ENCODE measurements at regions not wholly inside any gene's neighbourhood (a gene's known extent, or its start where the extent isn't known, plus 50 kb on each side); places are given as distances from the start of the nearest gene placed in this dataset.

DNA sequence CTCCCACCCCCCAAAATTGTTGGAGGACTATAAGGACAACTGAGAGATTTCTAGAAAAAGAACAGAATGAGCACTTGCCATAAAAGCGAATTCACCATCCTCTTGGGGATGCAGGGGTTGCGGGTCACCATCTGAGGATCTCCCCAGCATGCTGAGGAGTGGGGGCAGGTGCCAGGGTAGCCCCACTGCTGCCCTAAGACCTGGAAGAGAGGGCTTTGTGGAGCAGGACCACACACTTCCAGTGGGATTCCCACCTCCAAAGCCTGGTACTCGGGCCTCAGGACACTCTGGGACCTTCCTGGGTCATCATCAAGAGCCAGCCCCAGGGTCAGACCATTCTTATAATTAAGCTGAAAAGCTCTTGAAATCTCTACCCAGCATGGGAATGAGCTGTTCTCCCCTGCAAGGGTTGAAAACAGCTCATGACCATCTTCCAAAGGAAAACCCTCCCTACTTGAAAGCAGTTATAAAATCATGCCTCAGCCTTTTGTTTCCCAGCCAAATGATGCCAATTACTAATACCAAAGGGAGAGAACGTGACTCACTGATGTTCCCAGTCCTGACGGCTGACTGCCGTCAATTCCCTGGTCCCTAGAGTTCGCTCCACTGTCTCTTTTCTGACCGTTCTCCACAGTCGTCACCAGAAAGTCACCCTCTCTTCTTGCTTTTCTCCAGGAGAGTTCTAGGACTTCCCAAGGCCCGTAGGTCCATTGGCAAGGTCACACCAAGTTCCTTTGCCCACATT, 76.8 kb upstream of the CREB3L1 start:
- intact Hi-C loops (cut with micrococcal nuclease): no loop called here
- Mint-ChIP-seq H3K4me1 (no peaks in the 10 kb centered on the region), H3K27me3 (peaks cover 39% of the 10 kb centered on the region), H3K27ac (no peak overlapping the region), H3K9me3 (no peaks in the 10 kb centered on the region), H3K36me3 (ENCODE audit: low read depth) (no peaks in the 10 kb centered on the region), H3K4me3 (no peak overlapping the region)
- DNase-seq: no peak
- TF ChIP-seq, protein P1, sequence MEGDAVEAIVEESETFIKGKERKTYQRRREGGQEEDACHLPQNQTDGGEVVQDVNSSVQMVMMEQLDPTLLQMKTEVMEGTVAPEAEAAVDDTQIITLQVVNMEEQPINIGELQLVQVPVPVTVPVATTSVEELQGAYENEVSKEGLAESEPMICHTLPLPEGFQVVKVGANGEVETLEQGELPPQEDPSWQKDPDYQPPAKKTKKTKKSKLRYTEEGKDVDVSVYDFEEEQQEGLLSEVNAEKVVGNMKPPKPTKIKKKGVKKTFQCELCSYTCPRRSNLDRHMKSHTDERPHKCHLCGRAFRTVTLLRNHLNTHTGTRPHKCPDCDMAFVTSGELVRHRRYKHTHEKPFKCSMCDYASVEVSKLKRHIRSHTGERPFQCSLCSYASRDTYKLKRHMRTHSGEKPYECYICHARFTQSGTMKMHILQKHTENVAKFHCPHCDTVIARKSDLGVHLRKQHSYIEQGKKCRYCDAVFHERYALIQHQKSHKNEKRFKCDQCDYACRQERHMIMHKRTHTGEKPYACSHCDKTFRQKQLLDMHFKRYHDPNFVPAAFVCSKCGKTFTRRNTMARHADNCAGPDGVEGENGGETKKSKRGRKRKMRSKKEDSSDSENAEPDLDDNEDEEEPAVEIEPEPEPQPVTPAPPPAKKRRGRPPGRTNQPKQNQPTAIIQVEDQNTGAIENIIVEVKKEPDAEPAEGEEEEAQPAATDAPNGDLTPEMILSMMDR (IDR thresholded peaks at IDR 0.05): no peak
- ATAC-seq (ENCODE audit: low read depth): no peak
- CTCF ChIA-PET: no interaction called here
- POLR2A ChIA-PET: no interaction called here

DNA sequence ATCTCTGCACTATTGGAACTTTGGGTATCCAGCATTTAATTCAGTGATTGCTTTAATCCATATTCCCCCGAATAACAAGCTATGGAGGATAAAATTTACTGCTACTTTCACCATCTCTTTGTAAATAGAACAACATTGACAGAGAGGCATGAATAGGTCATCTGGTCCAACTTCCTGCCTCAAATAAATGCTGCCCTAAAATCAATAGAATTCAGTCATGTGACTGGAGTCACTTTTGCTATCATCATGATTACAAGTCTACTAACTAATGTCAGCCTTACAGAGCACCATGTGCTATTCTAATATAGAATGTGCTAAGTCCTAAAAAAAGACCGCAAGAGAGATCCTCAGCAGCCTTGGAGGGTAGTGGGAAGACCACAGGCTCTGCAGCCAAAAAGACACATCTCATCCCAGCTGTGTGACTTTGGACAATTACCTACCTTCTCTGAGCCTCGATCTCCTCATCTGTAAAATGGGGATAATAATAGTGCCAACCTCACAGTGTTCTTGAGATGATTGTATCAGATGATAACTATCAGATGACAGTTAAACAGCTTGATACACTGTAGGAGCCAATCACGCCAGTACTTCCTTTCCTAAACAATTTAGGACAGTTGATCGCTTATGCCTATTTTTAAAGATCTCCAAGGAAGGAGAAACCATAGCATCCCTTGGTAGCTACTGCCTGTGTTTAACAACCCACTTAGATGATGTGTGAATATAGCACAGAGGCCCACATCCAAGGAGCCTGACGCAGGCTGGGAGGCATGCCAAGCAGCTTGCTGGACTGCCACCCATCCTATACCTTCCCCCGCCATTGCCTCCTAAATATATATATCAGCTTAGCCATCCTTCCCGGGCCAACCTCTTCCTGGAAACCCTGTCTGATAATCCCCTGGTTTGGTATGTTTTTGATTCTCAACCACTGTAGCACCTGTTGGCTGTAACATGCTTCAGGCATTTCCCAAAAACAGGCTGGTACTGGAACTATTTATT, 77.3 kb upstream of the PHF21A start:
- intact Hi-C loops (cut with micrococcal nuclease): no loop called here
- Mint-ChIP-seq H3K9me3 (no peaks in the 10 kb centered on the region), H3K27ac (no peak overlapping the region), H3K4me3 (no peak overlapping the region), H3K36me3 (ENCODE audit: low read depth) (no peaks in the 10 kb centered on the region), H3K4me1 (no peaks in the 10 kb centered on the region), H3K27me3 (peaks cover 38% of the 10 kb centered on the region)
- ChIA-PET POLR2A (no interaction called here), CTCF (no interaction called here)
- no peak for DNase-seq
- ATAC-seq (ENCODE audit: low read depth): no peak
- TF ChIP-seq, protein P1 (IDR thresholded peaks at IDR 0.05): no peak

GRCh38 chr11:46197421-46197820, 76.2 kb upstream of the PHF21A start:
- peaks cover 34% of the 10 kb centered on the region for H3K27me3 Mint-ChIP-seq
- H3K4me1 Mint-ChIP-seq: no peaks in the 10 kb centered on the region
- intact Hi-C loops (cut with micrococcal nuclease): no loop called here
- ChIA-PET POLR2A (no interaction called here), CTCF (no interaction called here)
- DNase-seq (no peak), ATAC-seq (ENCODE audit: low read depth) (no peak)
- no peak overlapping the region for H3K4me3 Mint-ChIP-seq
- TF ChIP-seq, protein P1 (IDR thresholded peaks at IDR 0.05): no peak
- H3K36me3 Mint-ChIP-seq (ENCODE audit: low read depth): no peaks in the 10 kb centered on the region
- no peaks in the 10 kb centered on the region for H3K9me3 Mint-ChIP-seq
- H3K27ac Mint-ChIP-seq: no peak overlapping the region

GRCh38 chr11:46188017-46188416, 66.8 kb upstream of the PHF21A start:
- no peak for ATAC-seq (ENCODE audit: low read depth)
- peaks cover 8% of the 10 kb centered on the region for H3K9me3 Mint-ChIP-seq
- TF ChIP-seq, protein P1 (IDR thresholded peaks at IDR 0.05): no peak
- H3K27me3 Mint-ChIP-seq: peaks cover 23% of the 10 kb centered on the region
- intact Hi-C loops (cut with micrococcal nuclease): no loop called here
- no peak overlapping the region for H3K27ac Mint-ChIP-seq
- CTCF ChIA-PET: no interaction called here
- no peak overlapping the region for H3K4me3 Mint-ChIP-seq
- no peaks in the 10 kb centered on the region for H3K4me1 Mint-ChIP-seq
- DNase-seq: no peak
- POLR2A ChIA-PET: no interaction called here
- H3K36me3 Mint-ChIP-seq (ENCODE audit: low read depth): no peaks in the 10 kb centered on the region

DNA sequence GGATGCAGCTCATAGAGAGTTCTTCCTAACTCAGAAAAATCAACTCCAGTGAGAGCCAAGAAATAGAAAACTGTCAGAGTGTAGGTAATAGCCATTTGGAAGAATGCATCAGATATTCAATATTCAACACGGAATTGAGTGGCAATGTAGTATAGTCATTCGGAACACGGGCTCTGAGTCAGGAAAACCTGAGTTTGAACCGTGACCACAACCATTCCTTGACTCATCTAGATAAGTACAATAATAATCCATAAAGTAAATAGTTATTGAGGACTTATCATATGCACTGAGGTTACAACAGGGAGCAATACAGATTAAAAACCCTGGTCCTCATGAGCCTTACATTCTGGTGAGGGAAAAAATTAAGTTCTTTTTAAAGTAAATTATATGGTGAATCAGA, 62.6 kb upstream of the PHF21A start:
- Mint-ChIP-seq H3K27me3 (peaks cover 33% of the 10 kb centered on the region), H3K4me3 (no peak overlapping the region), H3K4me1 (no peaks in the 10 kb centered on the region), H3K9me3 (peaks cover 3% of the 10 kb centered on the region), H3K36me3 (ENCODE audit: low read depth) (no peaks in the 10 kb centered on the region), H3K27ac (no peak overlapping the region)
- POLR2A ChIA-PET: no interaction called here
- intact Hi-C loops (cut with micrococcal nuclease): no loop called here
- no peak for DNase-seq
- ATAC-seq (ENCODE audit: low read depth): no peak
- TF ChIP-seq, protein P1 (IDR thresholded peaks at IDR 0.05): no peak
- CTCF ChIA-PET: no interaction called here
